Right lobe of liver (tissue), 6 donors: ENCODE measurements at regions not wholly inside any gene's neighbourhood (a gene's known extent, or its start where the extent isn't known, plus 50 kb on each side); places are given as distances from the start of the nearest gene placed in this dataset.

Experiments
- ATAC-seq, 4 donors: fragments of 200-7000 bp; cut with Tn5 transposase; one replicate each; pipeline ENCODE4 v1.9.1; 2020; ENCODE audit warnings: mild to moderate bottlenecking in 4 of 4, moderate library complexity in 4 of 4
- DNase-seq, 3 donors: peaks; one replicate each; pipeline ENCODE4 v3.0.0-alpha.2; 2020
- H3K27ac ChIP-seq, 3 donors: fragments of 200-600 bp; one replicate each; pipeline ENCODE4 v1.8.0; 2022
- H3K27me3 ChIP-seq, 2 donors: fragments of 200-600 bp; one replicate each; pipeline ENCODE4 v1.8.0; 2022
- H3K36me3 ChIP-seq, 4 donors: fragments of 200-600 bp; sonication (generic) in 1 of 4; one replicate each; pipeline versions ENCODE4 v1.5.1 to v1.8.0; 2017 to 2022; ENCODE audit warnings: control low read depth in 1 of 4
- H3K4me1 ChIP-seq, 4 donors: fragments of 200-600 bp; sonication (generic) in 1 of 4; one replicate each; pipeline versions ENCODE4 v1.5.1 to v1.8.0; 2017 to 2022; ENCODE audit warnings: control low read depth in 1 of 4
- H3K4me3 ChIP-seq, 3 donors: fragments of 200-600 bp; one replicate each; pipeline ENCODE4 v1.8.0; 2022
- H3K9me3 ChIP-seq, 4 donors: fragments of 200-600 bp; sonication (generic) in 1 of 4; one replicate each; pipeline versions ENCODE4 v1.5.1 to v1.8.0; 2017 to 2022; ENCODE audit warnings: control low read depth in 1 of 4
- POLR2A ChIP-seq: fragments of 450-650 bp; IDR thresholded peaks from one replicate; pipeline ENCODE4 v1.6.1; 2017; ENCODE audit warnings: antibody characterized with exemption, mild to moderate bottlenecking
- WGBS: methylation state at CpG from one replicate; pipeline ENCODE4 v1.1.6; 2018; ENCODE audit warnings: low coverage, low lambda C conversion rate; ENCODE audit not compliant: insufficient coverage; ENCODE audit errors: missing lambda C conversion rate; 5-methylcytosine and 5-hydroxymethylcytosine counted together
- intact Hi-C, 2 donors: fragments of 100-400 bp; cut with DNase I; formaldehyde crosslinking; loops; one replicate each; pipeline versions ENCODE4 v1.11.2 to v1.14.1; 2022
- TF ChIP-seq, protein P1 (sequence below), 4 donors: fragments of 200-600 bp in 3 of 4; fragments of 450-650 bp in 1 of 4; IDR thresholded peaks; one replicate each; pipeline versions ENCODE4 v1.5.1 to v1.8.0; 2016 to 2022; ENCODE audit warnings: antibody characterized with exemption in 4 of 4, mild to moderate bottlenecking in 2 of 4
- donor health status: DM: no; HTN: yes; CAD: no.
- donor health status: DM: no; HTN: no; CAD: no.
- donor health status: DM: no; HTN: no; CAD: no.
- donor health status: DM: no; HTN: yes; CAD: no.
- donor health status: DM: no; HTN: yes; CAD: no.

DNA sequence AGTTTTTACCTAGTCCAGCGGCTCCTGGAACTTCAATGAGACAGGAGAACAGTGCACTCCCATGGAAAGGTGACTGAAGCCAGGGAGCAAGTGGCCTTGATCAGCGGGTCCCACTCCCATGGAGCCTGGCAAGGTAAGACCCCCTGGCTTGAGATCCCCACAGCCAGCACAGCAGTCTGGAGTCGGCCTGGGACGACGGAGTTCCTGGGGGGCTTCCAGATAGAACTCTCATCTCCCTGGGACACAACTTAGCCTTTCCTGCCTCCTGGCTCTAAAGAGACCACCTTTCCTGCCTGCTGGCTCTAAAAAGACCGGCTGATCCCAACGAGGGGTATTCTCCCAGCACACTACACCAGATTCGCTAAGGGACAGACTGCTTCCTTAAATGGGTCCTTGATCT is 1279.0 kb upstream of the GOT2 start:
- Histone ChIP-seq H3K9me3 (no peaks in the 10 kb centered on the region), H3K27me3 (no peaks in the 10 kb centered on the region), H3K36me3 (no peaks in the 10 kb centered on the region), H3K4me3 (no peak overlapping the region), H3K27ac (no peak overlapping the region), H3K4me1 (no peaks in the 10 kb centered on the region)
- 58% methylated on average over 2 of the region's 8 CpGs for WGBS
- DNase-seq, result no peak
- no peak for ATAC-seq
- TF ChIP-seq, protein P1, sequence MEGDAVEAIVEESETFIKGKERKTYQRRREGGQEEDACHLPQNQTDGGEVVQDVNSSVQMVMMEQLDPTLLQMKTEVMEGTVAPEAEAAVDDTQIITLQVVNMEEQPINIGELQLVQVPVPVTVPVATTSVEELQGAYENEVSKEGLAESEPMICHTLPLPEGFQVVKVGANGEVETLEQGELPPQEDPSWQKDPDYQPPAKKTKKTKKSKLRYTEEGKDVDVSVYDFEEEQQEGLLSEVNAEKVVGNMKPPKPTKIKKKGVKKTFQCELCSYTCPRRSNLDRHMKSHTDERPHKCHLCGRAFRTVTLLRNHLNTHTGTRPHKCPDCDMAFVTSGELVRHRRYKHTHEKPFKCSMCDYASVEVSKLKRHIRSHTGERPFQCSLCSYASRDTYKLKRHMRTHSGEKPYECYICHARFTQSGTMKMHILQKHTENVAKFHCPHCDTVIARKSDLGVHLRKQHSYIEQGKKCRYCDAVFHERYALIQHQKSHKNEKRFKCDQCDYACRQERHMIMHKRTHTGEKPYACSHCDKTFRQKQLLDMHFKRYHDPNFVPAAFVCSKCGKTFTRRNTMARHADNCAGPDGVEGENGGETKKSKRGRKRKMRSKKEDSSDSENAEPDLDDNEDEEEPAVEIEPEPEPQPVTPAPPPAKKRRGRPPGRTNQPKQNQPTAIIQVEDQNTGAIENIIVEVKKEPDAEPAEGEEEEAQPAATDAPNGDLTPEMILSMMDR (IDR thresholded peaks at IDR 0.05), result no peak
- TF ChIP-seq POLR2A, result no peak
- intact Hi-C loops, result no loop called here

DNA sequence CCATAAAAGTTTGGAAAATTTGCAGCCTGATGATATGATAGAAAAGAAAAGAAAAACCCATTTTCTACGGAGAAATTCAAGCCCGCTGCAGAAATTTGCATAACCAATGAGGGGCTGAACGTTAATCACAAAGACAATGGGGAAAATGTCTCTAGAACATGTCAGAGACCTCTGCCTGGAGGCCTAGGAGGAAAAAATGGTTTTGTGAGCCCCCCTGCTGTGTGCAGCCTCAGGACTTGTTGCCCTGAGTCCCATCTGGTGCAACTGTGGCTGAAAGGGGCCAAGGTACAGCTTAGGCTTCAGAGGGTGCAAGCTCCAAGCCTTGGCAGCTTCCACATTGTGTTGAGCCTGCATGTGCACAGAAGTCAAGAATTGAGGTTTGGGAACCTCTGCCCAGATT is 1267.4 kb upstream of the GOT2 start:
- Histone ChIP-seq H3K4me3 (no peak overlapping the region), H3K27me3 (no peaks in the 10 kb centered on the region), H3K36me3 (no peaks in the 10 kb centered on the region), H3K27ac (no peak overlapping the region), H3K9me3 (no peaks in the 10 kb centered on the region), H3K4me1 (no peaks in the 10 kb centered on the region)
- TF ChIP-seq, protein P1 (IDR thresholded peaks at IDR 0.05), result no peak
- TF ChIP-seq POLR2A, result no peak
- ATAC-seq (no peak), DNase-seq (no peak)
- intact Hi-C loops, result no loop called here
- WGBS, result 33% methylated on average over 3 of the region's 3 CpGs

DNA sequence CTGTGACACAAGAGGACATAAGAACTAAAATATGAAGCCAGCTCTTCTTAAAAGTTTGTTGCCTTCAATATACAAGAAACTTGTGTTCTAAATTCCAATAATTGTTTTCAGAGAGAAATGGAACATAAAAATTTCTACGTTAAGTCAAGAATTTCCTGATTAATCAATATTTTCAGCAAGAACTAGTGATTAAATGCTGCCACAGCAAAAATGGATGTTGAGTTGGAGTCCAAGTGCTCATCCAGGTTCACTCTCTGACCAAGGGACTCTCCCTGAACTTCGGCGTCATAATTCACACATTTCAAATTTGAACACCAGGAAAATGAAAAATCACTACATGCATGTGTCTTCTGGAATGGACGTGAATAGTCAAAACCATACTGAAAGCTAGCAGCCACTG is 1263.6 kb upstream of the GOT2 start:
- no peaks in the 10 kb centered on the region for H3K9me3 ChIP-seq
- no peak for ATAC-seq
- H3K4me1 ChIP-seq, result no peaks in the 10 kb centered on the region
- DNase-seq, result no peak
- H3K27ac ChIP-seq, result no peak overlapping the region
- intact Hi-C loops, result no loop called here
- H3K4me3 ChIP-seq, result no peak overlapping the region
- no peaks in the 10 kb centered on the region for H3K36me3 ChIP-seq
- H3K27me3 ChIP-seq, result no peaks in the 10 kb centered on the region
- TF ChIP-seq, protein P1 (IDR thresholded peaks at IDR 0.05), result no peak
- WGBS, result 59% methylated on average over 4 of the region's 4 CpGs

DNA sequence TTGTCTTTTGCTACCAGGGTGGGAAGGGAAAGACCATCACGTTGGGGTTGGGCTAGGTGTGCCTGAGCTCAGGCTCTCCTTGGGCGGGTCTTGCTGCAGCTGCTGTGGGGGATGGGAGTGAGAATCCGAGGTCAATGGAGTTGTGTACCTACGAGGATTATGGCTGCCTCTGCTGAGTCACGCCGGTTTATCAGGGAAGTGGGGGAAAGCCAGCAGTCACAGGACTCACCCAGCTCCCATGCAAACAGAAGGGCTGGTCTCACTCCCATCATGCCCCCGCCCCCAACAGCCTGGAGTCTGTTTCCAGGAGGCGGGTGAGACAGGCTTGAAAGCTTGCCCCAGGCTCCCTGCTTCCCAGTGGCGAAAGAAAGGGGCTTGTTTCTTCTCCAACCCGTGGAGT is 1259.0 kb upstream of the GOT2 start:
- intact Hi-C loops, result no loop called here
- 43% methylated on average over 3 of the region's 10 CpGs for WGBS
- no peak for DNase-seq

More for the DNA sequence above, 1259.0 kb upstream of the GOT2 start:
- no peaks in the 10 kb centered on the region for H3K4me1 ChIP-seq
- no peaks in the 10 kb centered on the region for H3K27me3 ChIP-seq
- no peak overlapping the region for H3K27ac ChIP-seq
- H3K4me3 ChIP-seq, result no peak overlapping the region
- ATAC-seq, result no peak
- TF ChIP-seq, protein P1 (IDR thresholded peaks at IDR 0.05), result no peak
- TF ChIP-seq POLR2A, result no peak
- H3K36me3 ChIP-seq, result no peaks in the 10 kb centered on the region
- no peaks in the 10 kb centered on the region for H3K9me3 ChIP-seq
